ENCODE measurements at regions not wholly inside any gene's neighbourhood (a gene's known extent, or its start where the extent isn't known, plus 50 kb on each side); places are given as distances from the start of the nearest gene placed in this dataset.

- no peak overlapping the region for H3K4me3 ChIP-seq (ENCODE audit: low read depth, low read length)
- DNase-seq (ENCODE audit: low read depth): no peak
- no peak for TF ChIP-seq CTCF (conservative IDR thresholded peaks at IDR 0.05; ENCODE audit: low read depth, low read length)
These were observed 934.5 kb upstream of the TENM3 start for GRCh38 chr4:181308476-181309312.

GRCh38 chr4:181312066-181312465 is 931.1 kb upstream of the TENM3 start:
- no peak overlapping the region for H3K4me3 ChIP-seq (ENCODE audit: low read depth, low read length)
- TF ChIP-seq CTCF (conservative IDR thresholded peaks at IDR 0.05; ENCODE audit: low read depth, low read length): no peak
- DNase-seq (ENCODE audit: low read depth): no peak

DNA sequence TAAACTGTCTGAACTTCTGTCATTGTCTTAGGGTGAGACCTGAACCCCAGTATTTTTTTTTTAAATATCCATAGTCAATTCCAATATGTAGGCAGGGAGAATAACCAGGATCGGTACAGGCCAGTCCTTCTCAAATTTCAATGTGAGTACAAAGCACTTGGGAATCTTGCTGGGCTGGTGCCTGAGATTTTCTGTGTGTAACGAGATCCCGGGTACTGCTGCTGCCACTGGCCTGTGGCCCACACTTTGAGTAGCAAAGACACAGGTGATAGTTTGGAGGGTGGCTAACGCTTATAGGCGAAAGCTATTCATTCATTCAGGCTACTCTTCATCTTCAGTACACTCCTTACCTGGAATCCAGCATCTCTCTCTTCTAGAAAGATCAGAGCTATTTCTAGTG is 923.6 kb upstream of the TENM3 start:
- no peak for TF ChIP-seq CTCF (conservative IDR thresholded peaks at IDR 0.05; ENCODE audit: low read depth, low read length)
- DNase-seq (ENCODE audit: low read depth): no peak
- no peak overlapping the region for H3K4me3 ChIP-seq (ENCODE audit: low read depth, low read length)

DNA sequence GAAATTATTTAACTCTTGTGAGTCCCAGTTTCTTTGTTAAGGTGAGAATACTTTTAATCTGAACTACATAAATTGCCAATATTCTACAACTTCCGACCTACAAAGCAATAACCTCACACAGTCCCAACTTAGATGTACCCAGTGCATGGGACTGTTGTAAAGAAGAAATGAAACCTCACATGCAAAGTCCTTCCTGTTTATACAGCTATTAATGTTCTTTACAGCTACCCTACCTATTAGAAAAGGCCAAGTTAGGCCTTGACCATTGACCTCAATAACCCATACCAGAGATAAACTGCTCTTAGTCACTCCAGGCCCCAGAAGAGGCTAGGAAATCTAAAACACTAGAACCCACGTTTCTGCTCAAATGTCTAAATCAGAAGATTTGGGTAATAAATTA is 920.1 kb upstream of the TENM3 start:
- no peak overlapping the region for H3K4me3 ChIP-seq (ENCODE audit: low read depth, low read length)
- no peak for DNase-seq (ENCODE audit: low read depth)
- TF ChIP-seq CTCF (conservative IDR thresholded peaks at IDR 0.05; ENCODE audit: low read depth, low read length): no peak

- TF ChIP-seq CTCF (conservative IDR thresholded peaks at IDR 0.05; ENCODE audit: low read depth, low read length): no peak
- H3K4me3 ChIP-seq (ENCODE audit: low read depth, low read length): no peak overlapping the region
- no peak for DNase-seq (ENCODE audit: low read depth)
These were observed 912.5 kb upstream of the TENM3 start for GRCh38 chr4:181330654-181331201.

- TF ChIP-seq CTCF (conservative IDR thresholded peaks at IDR 0.05; ENCODE audit: low read depth, low read length): no peak
- no peak for DNase-seq (ENCODE audit: low read depth)
- no peak overlapping the region for H3K4me3 ChIP-seq (ENCODE audit: low read depth, low read length)
These were observed 912.0 kb upstream of the TENM3 start for GRCh38 chr4:181331214-181331613.

GRCh38 chr4:181345931-181346330 is 897.3 kb upstream of the TENM3 start:
- no peak for TF ChIP-seq CTCF (conservative IDR thresholded peaks at IDR 0.05; ENCODE audit: low read depth, low read length)
- no peak overlapping the region for H3K4me3 ChIP-seq (ENCODE audit: low read depth, low read length)
- DNase-seq (ENCODE audit: low read depth): no peak

All from epithelial cell of proximal tubule (primary cell).